ENCODE measurements at regions not wholly inside any gene's neighbourhood (a gene's known extent, or its start where the extent isn't known, plus 50 kb on each side); places are given as distances from the start of the nearest gene placed in this dataset.

GRCh38 chr12:74964390-74964789 lies 245.2 kb downstream of the KCNC2 start:
- no peaks in the 10 kb centered on the region for H3K27me3 Mint-ChIP-seq (ENCODE audit: insufficient read depth, unreplicated experiment)
- H3K36me3 ChIP-seq (ENCODE audit: control insufficient read depth, insufficient read depth, low read length) = no peaks in the 10 kb centered on the region
- BruUV-seq (replicated peaks) = no TSS peak
- ChIA-PET CTCF (no interaction called here), POLR2A (no interaction called here)
- intact Hi-C loops (cut with micrococcal nuclease; ENCODE audit: unreplicated experiment) = no loop called here
- no peak for TF ChIP-seq CTCF (IDR thresholded peaks at IDR 0.05; ENCODE audit: insufficient read depth in 1 of 2, low read depth in 1 of 2, low read length in 1 of 2, severe bottlenecking in 1 of 2, unreplicated experiment in 1 of 2)
- no peaks in the 10 kb centered on the region for H3K9me3 ChIP-seq
- H3K4me1 ChIP-seq = 0 out of 2 replicates have a peak, but pooled peaks cover 8% of the 10 kb centered on the region
- H3K27ac Mint-ChIP-seq (ENCODE audit: unreplicated experiment) = no peak overlapping the region
- H3K9me3 Mint-ChIP-seq (ENCODE audit: unreplicated experiment) = no peaks in the 10 kb centered on the region
- DNase-seq = no peak
- H3K4me3 Mint-ChIP-seq (ENCODE audit: unreplicated experiment) = no peak overlapping the region
- H3K4me1 Mint-ChIP-seq (ENCODE audit: low read depth, unreplicated experiment) = no peaks in the 10 kb centered on the region
- no peaks in the 10 kb centered on the region for H3K36me3 Mint-ChIP-seq (ENCODE audit: insufficient read depth, unreplicated experiment)
- no peak overlapping the region for H3K4me3 ChIP-seq (ENCODE audit: low read depth, low read length)
- no peaks in the 10 kb centered on the region for H3K27me3 ChIP-seq (replicated peaks; ENCODE audit: control insufficient read depth, insufficient read depth, low read length)

DNA sequence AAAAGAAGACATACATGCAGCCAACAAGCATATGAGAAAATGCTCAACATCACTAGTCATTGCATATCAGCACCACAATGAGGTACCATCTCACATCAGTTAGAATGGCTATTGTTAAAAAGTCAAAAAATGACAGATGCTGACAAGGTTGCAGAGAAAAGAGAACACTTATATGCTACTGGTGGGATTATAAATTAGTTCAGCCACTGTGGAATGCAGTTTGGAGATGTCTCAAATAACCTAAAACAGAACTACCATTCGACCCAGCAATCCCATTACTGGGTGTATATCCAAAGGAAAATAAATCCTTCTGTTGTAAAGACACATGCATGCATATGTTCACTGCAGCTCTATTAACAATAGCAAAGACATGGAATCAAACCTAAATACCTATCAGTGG lies 238.4 kb downstream of the KCNC2 start:
- POLR2A ChIA-PET = no interaction called here
- no peaks in the 10 kb centered on the region for H3K4me1 Mint-ChIP-seq (ENCODE audit: low read depth, unreplicated experiment)
- Histone ChIP-seq H3K36me3 (ENCODE audit: control insufficient read depth, insufficient read depth, low read length) (no peaks in the 10 kb centered on the region), H3K27me3 (replicated peaks; ENCODE audit: control insufficient read depth, insufficient read depth, low read length) (no peaks in the 10 kb centered on the region), H3K9me3 (no peaks in the 10 kb centered on the region), H3K4me1 (no peaks in the 10 kb centered on the region), H3K4me3 (ENCODE audit: low read depth, low read length) (no peak overlapping the region)
- CTCF ChIA-PET = no interaction called here
- H3K36me3 Mint-ChIP-seq (ENCODE audit: insufficient read depth, unreplicated experiment) = no peaks in the 10 kb centered on the region
- no TSS peak for BruUV-seq (replicated peaks)
- no peak overlapping the region for H3K4me3 Mint-ChIP-seq (ENCODE audit: unreplicated experiment)
- no peak overlapping the region for H3K27ac Mint-ChIP-seq (ENCODE audit: unreplicated experiment)
- TF ChIP-seq CTCF (IDR thresholded peaks at IDR 0.05; ENCODE audit: insufficient read depth in 1 of 2, low read depth in 1 of 2, low read length in 1 of 2, severe bottlenecking in 1 of 2, unreplicated experiment in 1 of 2) = no peak
- DNase-seq = no peak
- H3K9me3 Mint-ChIP-seq (ENCODE audit: unreplicated experiment) = no peaks in the 10 kb centered on the region
- H3K27me3 Mint-ChIP-seq (ENCODE audit: insufficient read depth, unreplicated experiment) = peaks cover 3% of the 10 kb centered on the region
- intact Hi-C loops (cut with micrococcal nuclease; ENCODE audit: unreplicated experiment) = no loop called here

GRCh38 chr12:74977832-74978481 lies 231.7 kb downstream of the KCNC2 start:
- H3K27me3 Mint-ChIP-seq (ENCODE audit: insufficient read depth, unreplicated experiment) = peaks cover 5% of the 10 kb centered on the region
- TF ChIP-seq CTCF (IDR thresholded peaks at IDR 0.05; ENCODE audit: insufficient read depth in 1 of 2, low read depth in 1 of 2, low read length in 1 of 2, severe bottlenecking in 1 of 2, unreplicated experiment in 1 of 2) = no peak
- no TSS peak for BruUV-seq (replicated peaks)
- Histone ChIP-seq H3K4me1 (no peaks in the 10 kb centered on the region), H3K4me3 (ENCODE audit: low read depth, low read length) (no peak overlapping the region), H3K36me3 (ENCODE audit: control insufficient read depth, insufficient read depth, low read length) (no peaks in the 10 kb centered on the region), H3K27me3 (replicated peaks; ENCODE audit: control insufficient read depth, insufficient read depth, low read length) (no peaks in the 10 kb centered on the region), H3K9me3 (no peaks in the 10 kb centered on the region)
- DNase-seq = no peak
- no peaks in the 10 kb centered on the region for H3K36me3 Mint-ChIP-seq (ENCODE audit: insufficient read depth, unreplicated experiment)
- POLR2A ChIA-PET = no interaction called here
- no peak overlapping the region for H3K4me3 Mint-ChIP-seq (ENCODE audit: unreplicated experiment)
- no peaks in the 10 kb centered on the region for H3K4me1 Mint-ChIP-seq (ENCODE audit: low read depth, unreplicated experiment)
- CTCF ChIA-PET = no interaction called here
- intact Hi-C loops (cut with micrococcal nuclease; ENCODE audit: unreplicated experiment) = no loop called here
- H3K9me3 Mint-ChIP-seq (ENCODE audit: unreplicated experiment) = no peaks in the 10 kb centered on the region
- H3K27ac Mint-ChIP-seq (ENCODE audit: unreplicated experiment) = no peak overlapping the region

Data from Caco-2 (cell line).